Astrocyte (in vitro differentiated cells and primary cell): ENCODE measurements at regions not wholly inside any gene's neighbourhood (a gene's known extent, or its start where the extent isn't known, plus 50 kb on each side); places are given as distances from the start of the nearest gene placed in this dataset.

Source experiments
- DNase-seq: peaks from one replicate; pipeline ENCODE4 v3.0.0-alpha.2; 2010; ENCODE audit warnings: low read depth
- FAIRE-seq: peaks from 2 replicates; lab custom pipeline; 2011; peaks lifted over from hg19 to GRCh38; lab: Jason Lieb, UNC
- H2AFZ ChIP-seq: 2 replicates; pipeline ENCODE4 v1.6.0; 2012; ENCODE audit warnings: low read depth, low read length, inconsistent platforms
- H3K27ac ChIP-seq: 2 replicates; pipeline ENCODE4 v1.5.1; 2011; ENCODE audit warnings: low read depth, low read length, inconsistent platforms
- H3K27me3 ChIP-seq: 2 replicates; pipeline ENCODE4 v1.6.0; 2011; ENCODE audit warnings: low read length, inconsistent platforms; ENCODE audit not compliant: insufficient read depth
- H3K36me3 ChIP-seq: 2 replicates; pipeline ENCODE4 v1.5.1; 2011; ENCODE audit warnings: low read length, inconsistent platforms; ENCODE audit not compliant: insufficient read depth
- H3K4me1 ChIP-seq: 2 replicates; pipeline ENCODE4 v1.5.1; 2011; ENCODE audit warnings: low read length, inconsistent platforms; ENCODE audit not compliant: insufficient read depth
- H3K4me2 ChIP-seq: 2 replicates; pipeline ENCODE4 v1.6.0; 2012; ENCODE audit warnings: low read length, inconsistent platforms
- H3K4me3 ChIP-seq: 2 replicates; pipeline ENCODE4 v1.5.1; 2011; ENCODE audit warnings: low read depth, mild to moderate bottlenecking, low read length, inconsistent platforms; ENCODE audit not compliant: insufficient read depth
- H3K79me2 ChIP-seq: 2 replicates; pipeline ENCODE4 v1.6.0; 2012; ENCODE audit warnings: mild to moderate bottlenecking, low read length, inconsistent platforms; ENCODE audit not compliant: insufficient read depth
- H3K9ac ChIP-seq: 2 replicates; pipeline ENCODE4 v1.6.0; 2012; ENCODE audit warnings: mild to moderate bottlenecking, low read length, inconsistent platforms
- H3K9me3 ChIP-seq: 2 replicates; pipeline ENCODE4 v1.5.1; 2012; ENCODE audit warnings: low read depth, mild to moderate bottlenecking, low read length, inconsistent platforms; ENCODE audit not compliant: insufficient read depth
- H4K20me1 ChIP-seq: 2 replicates; pipeline ENCODE4 v1.6.0; 2012; ENCODE audit warnings: low read length, inconsistent platforms; ENCODE audit not compliant: insufficient read depth
- H3K27ac Mint-ChIP-seq: one replicate; pipeline ENCODE4 v1.8.0; 2021; ENCODE audit warnings: mild to moderate bottlenecking, mixed read lengths; ENCODE audit not compliant: unreplicated experiment
- H3K27me3 Mint-ChIP-seq: one replicate; pipeline ENCODE4 v1.8.0; 2021; ENCODE audit warnings: low read depth, mixed read lengths; ENCODE audit not compliant: unreplicated experiment
- H3K36me3 Mint-ChIP-seq: one replicate; pipeline ENCODE4 v1.8.0; 2021; ENCODE audit warnings: low read depth, mixed read lengths; ENCODE audit not compliant: unreplicated experiment
- H3K4me1 Mint-ChIP-seq: one replicate; pipeline ENCODE4 v1.8.0; 2021; ENCODE audit warnings: low read depth, mixed read lengths; ENCODE audit not compliant: unreplicated experiment
- H3K4me3 Mint-ChIP-seq: one replicate; pipeline ENCODE4 v1.8.0; 2021; ENCODE audit warnings: mild to moderate bottlenecking, moderate library complexity, mixed read lengths; ENCODE audit not compliant: unreplicated experiment
- H3K9me3 Mint-ChIP-seq: one replicate; pipeline ENCODE4 v1.8.0; 2021; ENCODE audit warnings: mild to moderate bottlenecking, mixed read lengths; ENCODE audit not compliant: unreplicated experiment
- EZH2 ChIP-seq: IDR thresholded peaks from 2 replicates; pipeline ENCODE4 v1.6.1; 2012; ENCODE audit warnings: mild to moderate bottlenecking, low read length, inconsistent platforms; ENCODE audit not compliant: insufficient read depth
- TF ChIP-seq, protein P1 (sequence below): IDR thresholded peaks from 2 replicates; pipeline ENCODE4 v1.5.1; 2011; ENCODE audit warnings: low read depth, mild to moderate bottlenecking, inconsistent platforms, low read length, moderate library complexity; ENCODE audit not compliant: insufficient read depth

DNA sequence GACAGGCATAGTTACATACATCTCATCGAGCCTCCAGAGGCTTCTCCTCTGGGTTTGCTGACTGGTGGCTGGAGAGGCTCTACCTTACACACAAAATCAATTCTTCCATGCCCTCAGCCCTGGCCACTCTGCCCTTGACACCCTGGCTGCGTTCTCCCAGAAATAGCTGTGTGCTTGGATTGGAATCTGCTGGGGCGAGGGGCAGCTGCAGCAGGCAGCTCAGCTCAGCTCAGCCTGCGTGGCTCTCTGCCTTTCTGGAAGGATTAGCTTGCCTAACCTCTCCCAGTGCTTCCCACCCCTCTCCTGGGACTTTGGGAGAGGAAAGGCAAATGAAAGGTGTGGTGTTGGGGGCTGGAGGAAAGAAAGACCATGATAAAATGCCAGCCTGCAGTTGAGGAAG lies 216.1 kb downstream of the ENGASE start:
- Histone ChIP-seq H3K9ac (no peak overlapping the region), H3K79me2 (no peaks in the 10 kb centered on the region), H3K36me3 (no peaks in the 10 kb centered on the region), H4K20me1 (no peaks in the 10 kb centered on the region), H3K4me3 (no peak overlapping the region), H3K4me1 (no peaks in the 10 kb centered on the region), H3K4me2 (no peak overlapping the region), H3K9me3 (no peaks in the 10 kb centered on the region), H3K27ac (no peak overlapping the region), H2AFZ (no peak overlapping the region), H3K27me3 (no peaks in the 10 kb centered on the region)
- H3K27ac Mint-ChIP-seq = no peak overlapping the region
- TF ChIP-seq, protein P1, sequence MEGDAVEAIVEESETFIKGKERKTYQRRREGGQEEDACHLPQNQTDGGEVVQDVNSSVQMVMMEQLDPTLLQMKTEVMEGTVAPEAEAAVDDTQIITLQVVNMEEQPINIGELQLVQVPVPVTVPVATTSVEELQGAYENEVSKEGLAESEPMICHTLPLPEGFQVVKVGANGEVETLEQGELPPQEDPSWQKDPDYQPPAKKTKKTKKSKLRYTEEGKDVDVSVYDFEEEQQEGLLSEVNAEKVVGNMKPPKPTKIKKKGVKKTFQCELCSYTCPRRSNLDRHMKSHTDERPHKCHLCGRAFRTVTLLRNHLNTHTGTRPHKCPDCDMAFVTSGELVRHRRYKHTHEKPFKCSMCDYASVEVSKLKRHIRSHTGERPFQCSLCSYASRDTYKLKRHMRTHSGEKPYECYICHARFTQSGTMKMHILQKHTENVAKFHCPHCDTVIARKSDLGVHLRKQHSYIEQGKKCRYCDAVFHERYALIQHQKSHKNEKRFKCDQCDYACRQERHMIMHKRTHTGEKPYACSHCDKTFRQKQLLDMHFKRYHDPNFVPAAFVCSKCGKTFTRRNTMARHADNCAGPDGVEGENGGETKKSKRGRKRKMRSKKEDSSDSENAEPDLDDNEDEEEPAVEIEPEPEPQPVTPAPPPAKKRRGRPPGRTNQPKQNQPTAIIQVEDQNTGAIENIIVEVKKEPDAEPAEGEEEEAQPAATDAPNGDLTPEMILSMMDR = no peak
- no peak for TF ChIP-seq EZH2
- DNase-seq = no peak
- no peaks in the 10 kb centered on the region for H3K4me1 Mint-ChIP-seq
- no peak for FAIRE-seq
- peaks cover 85% of the 10 kb centered on the region for H3K27me3 Mint-ChIP-seq
- no peak overlapping the region for H3K4me3 Mint-ChIP-seq
- no peaks in the 10 kb centered on the region for H3K36me3 Mint-ChIP-seq
- H3K9me3 Mint-ChIP-seq = no peaks in the 10 kb centered on the region

DNA sequence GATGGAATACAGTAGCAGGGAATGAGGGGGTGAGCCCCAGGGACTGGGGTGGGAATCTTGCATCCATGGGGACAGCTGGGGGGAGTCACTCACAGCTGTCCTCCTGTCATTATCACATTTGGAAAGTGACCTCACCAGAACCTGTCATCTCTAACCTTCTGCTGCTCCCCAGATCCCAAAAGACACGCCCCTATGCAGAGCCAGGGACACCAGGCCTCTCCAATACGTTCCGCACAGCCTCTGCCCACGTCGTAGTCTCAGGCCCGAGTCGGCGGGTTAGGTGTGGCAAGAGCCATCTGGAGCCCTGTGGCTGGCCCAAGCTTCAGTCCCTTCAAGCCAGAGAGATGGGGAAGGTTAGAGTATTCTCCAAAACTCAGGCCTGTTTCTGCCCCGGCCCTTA lies 214.3 kb downstream of the ENGASE start:
- Mint-ChIP-seq H3K4me1 (no peaks in the 10 kb centered on the region), H3K27ac (no peak overlapping the region)
- no peak for TF ChIP-seq EZH2
- TF ChIP-seq, protein P1 = no peak

DNA sequence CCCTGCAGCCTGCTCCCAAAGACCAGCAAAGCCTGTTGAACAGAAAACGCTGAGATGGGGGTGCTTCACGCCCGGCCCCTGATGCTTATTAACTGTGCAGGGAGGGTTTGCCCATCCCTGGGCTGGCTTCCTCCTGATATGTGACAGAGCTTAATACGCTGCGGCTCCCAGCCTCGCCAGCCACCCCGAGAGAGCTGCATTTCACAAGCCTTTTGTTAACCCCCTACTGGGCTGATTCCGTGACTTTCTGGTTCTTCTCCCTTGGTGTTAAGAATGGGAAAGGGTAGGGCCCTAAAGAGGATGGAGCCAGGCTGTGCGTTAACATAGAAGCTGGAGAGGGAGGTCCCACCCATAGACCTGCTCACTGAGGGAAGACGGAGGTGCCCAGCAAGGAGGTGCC lies 211.8 kb downstream of the ENGASE start:
- Histone ChIP-seq H4K20me1 (no peaks in the 10 kb centered on the region), H3K79me2 (no peaks in the 10 kb centered on the region), H2AFZ (no peak overlapping the region), H3K9ac (no peak overlapping the region), H3K4me2 (no peak overlapping the region), H3K27me3 (no peaks in the 10 kb centered on the region), H3K36me3 (no peaks in the 10 kb centered on the region), H3K27ac (no peak overlapping the region), H3K4me1 (no peaks in the 10 kb centered on the region), H3K9me3 (no peaks in the 10 kb centered on the region), H3K4me3 (no peak overlapping the region)
- Mint-ChIP-seq H3K4me1 (no peaks in the 10 kb centered on the region), H3K36me3 (no peaks in the 10 kb centered on the region), H3K27me3 (peaks cover 86% of the 10 kb centered on the region), H3K4me3 (no peak overlapping the region), H3K9me3 (no peaks in the 10 kb centered on the region), H3K27ac (no peak overlapping the region)
- no peak for DNase-seq
- FAIRE-seq = no peak
- no peak for TF ChIP-seq EZH2
- TF ChIP-seq, protein P1 = no peak

More for the DNA sequence above, 214.3 kb downstream of the ENGASE start:
- Histone ChIP-seq H3K27me3 (no peaks in the 10 kb centered on the region), H3K4me1 (no peaks in the 10 kb centered on the region), H3K9me3 (no peaks in the 10 kb centered on the region), H3K36me3 (no peaks in the 10 kb centered on the region), H3K79me2 (no peaks in the 10 kb centered on the region), H3K4me2 (no peak overlapping the region), H3K4me3 (no peak overlapping the region), H3K27ac (no peak overlapping the region), H2AFZ (no peak overlapping the region), H3K9ac (no peak overlapping the region), H4K20me1 (no peaks in the 10 kb centered on the region)
- peaks cover 84% of the 10 kb centered on the region for H3K27me3 Mint-ChIP-seq
- no peaks in the 10 kb centered on the region for H3K9me3 Mint-ChIP-seq
- FAIRE-seq = no peak
- no peak overlapping the region for H3K4me3 Mint-ChIP-seq
- no peaks in the 10 kb centered on the region for H3K36me3 Mint-ChIP-seq
- no peak for DNase-seq
